Neuron (in vitro differentiated cells): ENCODE measurements at regions not wholly inside any gene's neighbourhood (a gene's known extent, or its start where the extent isn't known, plus 50 kb on each side); places are given as distances from the start of the nearest gene placed in this dataset.

ENCODE experiments used
- H2AFZ ChIP-seq: one replicate; pipeline ENCODE4 v1.6.1; 2013; ENCODE audit warnings: low read depth, mild to moderate bottlenecking, inconsistent platforms, low read length, moderate library complexity
- H3K27me3 ChIP-seq: one replicate; pipeline ENCODE4 v1.6.1; 2013; ENCODE audit warnings: low read length; ENCODE audit not compliant: insufficient read depth
- H3K36me3 ChIP-seq: one replicate; pipeline ENCODE4 v1.6.1; 2013; ENCODE audit warnings: low read length; ENCODE audit not compliant: insufficient read depth
- H3K4me1 ChIP-seq: one replicate; pipeline ENCODE4 v1.6.1; 2013; ENCODE audit warnings: low read length; ENCODE audit not compliant: insufficient read depth
- H3K4me3 ChIP-seq: 2 replicates; pipeline ENCODE4 v1.5.1; 2013; ENCODE audit warnings: mild to moderate bottlenecking, low read length, moderate library complexity
- H3K9me3 ChIP-seq: one replicate; pipeline ENCODE4 v1.6.1; 2013; ENCODE audit warnings: low read length

- no peaks in the 10 kb centered on the region for H3K9me3 ChIP-seq
- no peaks in the 10 kb centered on the region for H3K36me3 ChIP-seq
- no peaks in the 10 kb centered on the region for H3K27me3 ChIP-seq
- H2AFZ ChIP-seq, result no peak overlapping the region
- H3K4me1 ChIP-seq, result no peaks in the 10 kb centered on the region
- no peak overlapping the region for H3K4me3 ChIP-seq
These were observed 62.6 kb upstream of the SEMA6A start for GRCh38 chr5:116637149-116637740.

GRCh38 chr5:116632890-116633289, 58.3 kb upstream of the SEMA6A start:
- Histone ChIP-seq H3K36me3 (no peaks in the 10 kb centered on the region), H3K4me3 (no peak overlapping the region), H3K27me3 (no peaks in the 10 kb centered on the region), H3K4me1 (no peaks in the 10 kb centered on the region), H2AFZ (no peak overlapping the region), H3K9me3 (no peaks in the 10 kb centered on the region)

- no peak overlapping the region for H2AFZ ChIP-seq
- no peak overlapping the region for H3K4me3 ChIP-seq
- no peaks in the 10 kb centered on the region for H3K36me3 ChIP-seq
- H3K27me3 ChIP-seq, result no peaks in the 10 kb centered on the region
- H3K4me1 ChIP-seq, result no peaks in the 10 kb centered on the region
- no peaks in the 10 kb centered on the region for H3K9me3 ChIP-seq
These were observed 56.5 kb upstream of the SEMA6A start for GRCh38 chr5:116631147-116631546.

- no peak overlapping the region for H3K4me3 ChIP-seq
- no peaks in the 10 kb centered on the region for H3K4me1 ChIP-seq
- H2AFZ ChIP-seq, result no peak overlapping the region
- H3K9me3 ChIP-seq, result no peaks in the 10 kb centered on the region
- no peaks in the 10 kb centered on the region for H3K27me3 ChIP-seq
- H3K36me3 ChIP-seq, result no peaks in the 10 kb centered on the region
These were observed 54.5 kb upstream of the SEMA6A start for GRCh38 chr5:116629168-116629567.

GRCh38 chr5:116626945-116627679, 52.5 kb upstream of the SEMA6A start:
- no peaks in the 10 kb centered on the region for H3K27me3 ChIP-seq
- H3K9me3 ChIP-seq, result no peaks in the 10 kb centered on the region
- no peaks in the 10 kb centered on the region for H3K36me3 ChIP-seq
- H3K4me3 ChIP-seq, result no peak overlapping the region
- H3K4me1 ChIP-seq, result peaks cover 1% of the 10 kb centered on the region
- H2AFZ ChIP-seq, result no peak overlapping the region

- no peaks in the 10 kb centered on the region for H3K27me3 ChIP-seq
- H3K36me3 ChIP-seq, result no peaks in the 10 kb centered on the region
- peaks cover 7% of the 10 kb centered on the region for H3K4me1 ChIP-seq
- no peaks in the 10 kb centered on the region for H3K9me3 ChIP-seq
- H3K4me3 ChIP-seq, result no peak overlapping the region
- no peak overlapping the region for H2AFZ ChIP-seq
These were observed 51.7 kb upstream of the SEMA6A start for GRCh38 chr5:116626272-116626723.
